GM19351 (cell line): ENCODE measurements at regions not wholly inside any gene's neighbourhood (a gene's known extent, or its start where the extent isn't known, plus 50 kb on each side); places are given as distances from the start of the nearest gene placed in this dataset.
A peak's percentile ranks its signal among the peaks of the same experiment; 100 is the strongest.
"Not testable (repeated sequence)": the region's sequence is repeated elsewhere in the genome, so short reads cannot be mapped to it uniquely, and the experiment has no call there.

Experiments used
- ATAC-seq: cut with Tn5 transposase; IDR thresholded peaks from one replicate; pipeline ENCODE4 v1.9.1; 2021; ENCODE audit warnings: mild to moderate bottlenecking, moderate library complexity; ENCODE audit not compliant: unreplicated experiment

- ATAC-seq, result peak; percentile 82
Measured at GRCh38 chr4:163681208-163681821, 186.8 kb downstream of the TMA16 start.

- ATAC-seq, result no peak
Measured at GRCh38 chr4:163688856-163689255, 194.4 kb downstream of the TMA16 start.

GRCh38 chr4:163693211-163693610 is 198.7 kb downstream of the TMA16 start:
- no peak for ATAC-seq

- ATAC-seq, result no peak
Measured at GRCh38 chr4:163693776-163694175, 199.3 kb downstream of the TMA16 start.

- no peak for ATAC-seq
Measured at GRCh38 chr4:163694385-163694784, 199.9 kb downstream of the TMA16 start.

- ATAC-seq, result no peak
Measured at GRCh38 chr4:163697121-163697520, 202.6 kb downstream of the TMA16 start.

- ATAC-seq, result not testable (repeated sequence)
Measured at GRCh38 chr4:163700383-163700782, 205.9 kb downstream of the TMA16 start.

GRCh38 chr4:163701916-163702315 is 207.4 kb downstream of the TMA16 start:
- peak; percentile 98 for ATAC-seq

GRCh38 chr4:163702736-163703135 is 208.2 kb downstream of the TMA16 start:
- ATAC-seq, result no peak

- no peak for ATAC-seq
Measured at GRCh38 chr4:163703251-163703650, 208.8 kb downstream of the TMA16 start.

GRCh38 chr4:163707873-163708272 is 213.4 kb downstream of the TMA16 start:
- ATAC-seq, result no peak

- no peak for ATAC-seq
Measured at GRCh38 chr4:163709601-163710000, 215.1 kb downstream of the TMA16 start.

GRCh38 chr4:163710158-163710557 is 215.7 kb downstream of the TMA16 start:
- no peak for ATAC-seq

GRCh38 chr4:163724495-163724894 is 230.0 kb downstream of the TMA16 start:
- not testable (repeated sequence) for ATAC-seq

GRCh38 chr4:163726641-163727040 is 232.2 kb downstream of the TMA16 start:
- no peak for ATAC-seq

- no peak for ATAC-seq
Measured at GRCh38 chr4:163731071-163731470, 236.6 kb downstream of the TMA16 start.

GRCh38 chr4:163732473-163732872 is 238.0 kb downstream of the TMA16 start:
- ATAC-seq, result no peak

GRCh38 chr4:163736876-163737275 is 242.4 kb downstream of the TMA16 start:
- no peak for ATAC-seq

- ATAC-seq, result not testable (repeated sequence)
Measured at GRCh38 chr4:163737846-163738245, 243.4 kb downstream of the TMA16 start.

- no peak for ATAC-seq
Measured at GRCh38 chr4:163738521-163738920, 244.0 kb downstream of the TMA16 start.

GRCh38 chr4:163744861-163745260 is 250.4 kb downstream of the TMA16 start:
- ATAC-seq, result peak; percentile 92

- ATAC-seq, result no peak
Measured at GRCh38 chr4:163747293-163747692, 252.8 kb downstream of the TMA16 start.

- ATAC-seq, result no peak
Measured at GRCh38 chr4:163747886-163748285, 253.4 kb downstream of the TMA16 start.
